ENCODE measurements at regions not wholly inside any gene's neighbourhood (a gene's known extent, or its start where the extent isn't known, plus 50 kb on each side); places are given as distances from the start of the nearest gene placed in this dataset.
"Not testable (repeated sequence)": the region's sequence is repeated elsewhere in the genome, so short reads cannot be mapped to it uniquely, and the experiment has no call there.

DNA sequence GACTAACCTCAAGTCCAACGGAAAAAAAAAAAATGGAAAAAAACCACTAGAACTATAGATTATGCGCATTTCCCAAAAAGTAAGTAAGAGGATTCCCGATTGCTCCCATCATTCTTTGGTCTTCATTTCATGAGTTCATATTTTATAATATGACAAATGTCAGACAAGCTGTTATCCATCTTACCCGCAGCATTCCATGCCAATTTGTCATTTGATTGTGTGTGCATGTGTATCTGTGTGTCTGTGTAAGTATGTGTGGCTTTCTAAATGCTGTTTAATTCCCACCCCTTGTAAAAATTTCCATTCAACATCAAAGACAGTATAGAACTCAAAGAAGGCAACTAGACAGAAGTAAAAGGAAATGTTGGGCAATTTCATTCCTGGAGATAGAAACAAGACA is 434.1 kb downstream of the CDH11 start:
- TF ChIP-seq, protein P1, sequence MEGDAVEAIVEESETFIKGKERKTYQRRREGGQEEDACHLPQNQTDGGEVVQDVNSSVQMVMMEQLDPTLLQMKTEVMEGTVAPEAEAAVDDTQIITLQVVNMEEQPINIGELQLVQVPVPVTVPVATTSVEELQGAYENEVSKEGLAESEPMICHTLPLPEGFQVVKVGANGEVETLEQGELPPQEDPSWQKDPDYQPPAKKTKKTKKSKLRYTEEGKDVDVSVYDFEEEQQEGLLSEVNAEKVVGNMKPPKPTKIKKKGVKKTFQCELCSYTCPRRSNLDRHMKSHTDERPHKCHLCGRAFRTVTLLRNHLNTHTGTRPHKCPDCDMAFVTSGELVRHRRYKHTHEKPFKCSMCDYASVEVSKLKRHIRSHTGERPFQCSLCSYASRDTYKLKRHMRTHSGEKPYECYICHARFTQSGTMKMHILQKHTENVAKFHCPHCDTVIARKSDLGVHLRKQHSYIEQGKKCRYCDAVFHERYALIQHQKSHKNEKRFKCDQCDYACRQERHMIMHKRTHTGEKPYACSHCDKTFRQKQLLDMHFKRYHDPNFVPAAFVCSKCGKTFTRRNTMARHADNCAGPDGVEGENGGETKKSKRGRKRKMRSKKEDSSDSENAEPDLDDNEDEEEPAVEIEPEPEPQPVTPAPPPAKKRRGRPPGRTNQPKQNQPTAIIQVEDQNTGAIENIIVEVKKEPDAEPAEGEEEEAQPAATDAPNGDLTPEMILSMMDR (IDR thresholded peaks at IDR 0.05) = no peak
- no peak for TF ChIP-seq POLR2AphosphoS5 (IDR thresholded peaks at IDR 0.05)
- no peak for TF ChIP-seq POLR2A (IDR thresholded peaks at IDR 0.05)
- H3K27ac ChIP-seq = no peak overlapping the region
- no peak overlapping the region for H3K4me3 ChIP-seq
- no peaks in the 10 kb centered on the region for H3K27me3 ChIP-seq (replicated peaks; ENCODE audit: insufficient read depth)
- intact Hi-C loops (cut with DNase I) = no loop called here
- H3K36me3 ChIP-seq = no peaks in the 10 kb centered on the region
- H3K9me3 ChIP-seq = no peaks in the 10 kb centered on the region
- no peaks in the 10 kb centered on the region for H3K4me1 ChIP-seq (replicated peaks)
- 88% methylated on average over 4 of the region's 4 CpGs for WGBS
- DNase-seq (ENCODE audit: low spot score) = no peak

DNA sequence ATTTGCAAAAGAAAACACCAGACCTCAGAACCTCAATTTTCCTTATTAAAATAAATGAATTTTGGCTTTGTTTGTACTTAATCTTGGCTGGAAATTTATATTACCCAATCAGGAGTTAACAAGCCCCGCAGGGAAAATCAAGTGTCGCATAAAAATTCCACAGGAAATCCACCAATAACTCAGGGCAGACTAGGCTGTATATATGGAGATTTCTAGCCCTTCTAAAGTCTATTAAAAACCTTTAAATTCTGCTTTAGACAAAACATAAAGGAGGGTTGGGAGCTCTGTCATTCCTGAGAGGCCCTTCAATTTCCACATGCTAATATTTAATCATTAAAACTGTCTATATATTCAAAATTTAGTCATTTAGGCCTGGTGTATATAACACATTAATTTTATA is 434.7 kb downstream of the CDH11 start:
- Histone ChIP-seq H3K4me1 (replicated peaks) (no peaks in the 10 kb centered on the region), H3K4me3 (no peak overlapping the region), H3K9me3 (no peaks in the 10 kb centered on the region), H3K27me3 (replicated peaks; ENCODE audit: insufficient read depth) (no peaks in the 10 kb centered on the region), H3K36me3 (no peaks in the 10 kb centered on the region), H3K27ac (no peak overlapping the region)
- DNase-seq (ENCODE audit: low spot score) = no peak
- 35% methylated on average over 2 of the region's 2 CpGs for WGBS
- TF ChIP-seq POLR2AphosphoS5 (IDR thresholded peaks at IDR 0.05) (no peak), POLR2A (IDR thresholded peaks at IDR 0.05) (no peak)
- TF ChIP-seq, protein P1 (IDR thresholded peaks at IDR 0.05) = no peak
- intact Hi-C loops (cut with DNase I) = no loop called here

DNA sequence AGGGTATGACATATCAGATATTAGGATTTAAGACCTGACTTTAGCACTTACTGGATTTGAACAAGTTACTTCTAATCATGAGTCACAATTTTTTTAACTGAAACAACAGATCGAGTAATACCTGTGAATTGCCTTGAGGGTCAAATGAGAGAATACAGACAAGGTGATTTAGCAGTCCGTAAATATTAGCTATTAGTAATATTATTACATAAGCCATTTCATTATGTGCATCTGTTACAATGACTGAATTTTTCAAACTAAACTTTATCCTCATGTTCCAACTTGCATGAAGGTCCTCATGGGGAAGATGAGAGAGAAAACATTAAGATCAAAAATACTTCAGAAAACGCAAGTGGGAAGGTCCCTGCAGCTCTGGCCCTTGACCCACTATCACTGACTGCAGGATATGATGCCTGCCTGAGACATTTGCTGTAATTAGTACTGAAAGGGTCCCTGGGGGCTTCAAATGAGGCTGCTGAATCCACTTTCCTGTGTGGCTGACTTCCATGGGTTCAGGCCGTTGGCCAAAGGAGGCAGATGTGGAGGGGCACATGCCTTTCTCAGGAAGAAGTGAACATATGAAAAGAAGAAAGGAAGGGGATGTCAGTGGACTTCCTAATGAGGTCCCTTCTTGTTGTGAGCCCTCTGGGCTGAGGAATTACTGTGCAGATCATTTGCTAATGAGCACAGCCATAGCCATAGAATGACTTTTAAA is 441.7 kb downstream of the CDH11 start:
- Histone ChIP-seq H3K9me3 (no peaks in the 10 kb centered on the region), H3K27me3 (replicated peaks; ENCODE audit: insufficient read depth) (no peaks in the 10 kb centered on the region), H3K36me3 (no peaks in the 10 kb centered on the region), H3K4me3 (no peak overlapping the region), H3K4me1 (replicated peaks) (no peaks in the 10 kb centered on the region), H3K27ac (no peak overlapping the region)
- TF ChIP-seq, protein P1 (IDR thresholded peaks at IDR 0.05) = no peak
- TF ChIP-seq POLR2AphosphoS5 (IDR thresholded peaks at IDR 0.05) (no peak), POLR2A (IDR thresholded peaks at IDR 0.05) (no peak)
- DNase-seq (ENCODE audit: low spot score) = no peak
- intact Hi-C loops (cut with DNase I) = no loop called here
- 77% methylated on average over 4 of the region's 4 CpGs for WGBS

DNA sequence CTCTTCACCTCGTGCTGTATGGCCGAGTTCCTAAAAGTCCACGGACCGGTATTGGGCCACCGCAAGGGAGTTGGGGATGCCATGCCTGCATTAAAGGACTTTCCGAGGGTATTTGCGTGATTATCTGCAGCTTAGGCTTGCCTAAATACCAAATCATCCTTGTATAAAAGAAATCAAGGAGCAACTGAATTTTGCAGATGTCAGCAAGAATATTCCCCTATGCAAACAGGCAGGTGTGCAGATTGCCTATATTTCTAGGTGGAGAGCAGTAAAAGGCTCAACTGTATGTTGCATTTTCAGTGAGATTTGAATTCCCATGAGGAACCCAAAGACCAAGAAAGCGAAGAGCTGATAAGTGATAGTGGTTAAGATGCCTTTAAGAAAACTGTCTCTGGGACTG is 452.3 kb downstream of the CDH11 start:
- Histone ChIP-seq H3K36me3 (no peaks in the 10 kb centered on the region), H3K9me3 (no peaks in the 10 kb centered on the region), H3K27me3 (replicated peaks; ENCODE audit: insufficient read depth) (no peaks in the 10 kb centered on the region), H3K27ac (no peak overlapping the region), H3K4me1 (replicated peaks) (no peaks in the 10 kb centered on the region), H3K4me3 (no peak overlapping the region)
- DNase-seq (ENCODE audit: low spot score) = no peak
- TF ChIP-seq POLR2A (IDR thresholded peaks at IDR 0.05) = no peak
- TF ChIP-seq, protein P1 (IDR thresholded peaks at IDR 0.05) = no peak
- no peak for TF ChIP-seq POLR2AphosphoS5 (IDR thresholded peaks at IDR 0.05)
- over 99% methylated on average over 8 of the region's 8 CpGs for WGBS
- intact Hi-C loops (cut with DNase I) = no loop called here

DNA sequence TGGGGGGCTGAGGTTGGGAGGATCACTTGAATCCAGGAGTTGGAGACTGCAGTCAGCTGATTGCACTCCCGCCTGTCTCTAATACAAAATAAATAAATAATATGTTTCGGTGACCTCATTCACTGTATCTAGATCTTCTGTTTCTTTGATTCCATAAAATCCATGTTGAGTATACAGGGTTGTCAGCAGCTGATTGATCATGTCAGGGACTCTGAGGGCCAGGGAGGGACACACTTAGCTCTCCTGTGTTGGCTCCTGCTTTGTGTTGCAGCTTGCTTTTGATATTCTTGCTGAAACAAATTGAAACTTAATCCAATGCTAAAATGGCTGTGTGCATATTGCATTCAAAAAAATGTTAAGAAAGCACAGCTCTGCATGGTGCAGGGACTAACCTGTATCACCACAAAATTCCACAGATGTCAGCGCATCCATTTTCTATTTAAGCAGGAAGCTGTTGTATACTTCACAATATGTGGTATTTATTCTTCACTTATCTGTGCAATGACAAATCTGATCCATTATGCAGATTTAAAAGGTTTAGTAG is 454.5 kb downstream of the CDH11 start:
- H3K4me1 ChIP-seq (replicated peaks) = no peaks in the 10 kb centered on the region
- no peaks in the 10 kb centered on the region for H3K36me3 ChIP-seq
- H3K9me3 ChIP-seq = no peaks in the 10 kb centered on the region
- 93% methylated on average over 3 of the region's 3 CpGs for WGBS
- no peak for DNase-seq (ENCODE audit: low spot score)
- intact Hi-C loops (cut with DNase I) = no loop called here
- H3K27ac ChIP-seq = no peak overlapping the region
- TF ChIP-seq, protein P1 (IDR thresholded peaks at IDR 0.05) = no peak
- TF ChIP-seq POLR2AphosphoS5 (IDR thresholded peaks at IDR 0.05) = no peak
- H3K27me3 ChIP-seq (replicated peaks; ENCODE audit: insufficient read depth) = no peaks in the 10 kb centered on the region
- no peak overlapping the region for H3K4me3 ChIP-seq

DNA sequence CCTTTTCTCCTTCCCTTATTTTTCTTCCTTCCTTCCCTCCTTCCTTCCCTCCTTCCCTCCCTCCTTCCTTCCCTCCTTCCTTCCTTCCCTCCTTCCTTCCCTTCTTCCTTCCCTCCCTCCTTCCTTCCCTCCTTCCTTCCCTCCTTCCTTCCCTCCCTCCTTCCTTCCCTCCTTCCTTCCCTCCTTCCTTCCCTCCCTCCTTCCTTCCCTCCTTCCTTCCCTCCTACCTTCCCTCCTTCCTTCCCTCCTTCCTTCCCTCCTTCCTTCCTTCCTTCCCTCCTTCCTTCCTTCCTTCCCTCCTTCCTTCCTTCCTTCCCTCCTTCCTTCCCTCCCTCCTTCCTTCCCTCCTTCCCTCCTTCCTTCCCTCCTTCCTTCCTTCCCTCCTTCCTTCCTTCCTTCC is 459.6 kb downstream of the CDH11 start:
- H3K9me3 ChIP-seq; intact Hi-C loops (cut with DNase I); H3K27ac ChIP-seq; H3K4me3 ChIP-seq; H3K36me3 ChIP-seq; H3K4me1 ChIP-seq (replicated peaks); H3K27me3 ChIP-seq (replicated peaks; ENCODE audit: insufficient read depth); DNase-seq (ENCODE audit: low spot score): not testable (repeated sequence)

Data from prostate gland (tissue), 2 donors.